H9 (cell line): ENCODE measurements at regions not wholly inside any gene's neighbourhood (a gene's known extent, or its start where the extent isn't known, plus 50 kb on each side); places are given as distances from the start of the nearest gene placed in this dataset.

Source experiments
- DNase-seq: peaks from one replicate; pipeline ENCODE4 v3.0.0-alpha.2; 2017
- H2AFZ ChIP-seq: one replicate; pipeline ENCODE4 v1.6.1; 2013; ENCODE audit warnings: mild to moderate bottlenecking, low read length, control low read depth, moderate library complexity
- H2AK5ac ChIP-seq: 2 replicates; pipeline ENCODE4 v1.6.1; 2013; ENCODE audit warnings: low read length, control low read depth, mixed read lengths; ENCODE audit not compliant: insufficient read length
- H2BK120ac ChIP-seq: one replicate; pipeline ENCODE4 v1.6.1; 2013; ENCODE audit warnings: low read depth, mild to moderate bottlenecking, low read length, control low read depth, inconsistent platforms; ENCODE audit not compliant: poor library complexity, severe bottlenecking
- H2BK12ac ChIP-seq: 2 replicates; pipeline ENCODE4 v1.6.1; 2013; ENCODE audit warnings: low read length, control low read depth, mixed read lengths, low read depth; ENCODE audit not compliant: insufficient read length
- H2BK15ac ChIP-seq: 2 replicates; pipeline ENCODE4 v1.6.1; 2013; ENCODE audit warnings: low read depth, low read length, control low read depth
- H2BK20ac ChIP-seq: one replicate; pipeline ENCODE4 v1.6.1; 2013; ENCODE audit warnings: low read depth, mild to moderate bottlenecking, low read length, control low read depth, inconsistent platforms; ENCODE audit not compliant: poor library complexity, severe bottlenecking
- H2BK5ac ChIP-seq: 2 replicates; pipeline ENCODE4 v1.6.1; 2013; ENCODE audit warnings: low read length, control low read depth, mixed read lengths; ENCODE audit not compliant: insufficient read length
- H3K14ac ChIP-seq: 2 replicates; pipeline ENCODE4 v1.6.1; 2013; ENCODE audit warnings: low read length, control low read depth; ENCODE audit not compliant: insufficient read depth
- H3K18ac ChIP-seq: 2 replicates; pipeline ENCODE4 v1.6.1; 2013; ENCODE audit warnings: low read depth, mild to moderate bottlenecking, mixed read lengths, low read length, control low read depth; ENCODE audit not compliant: insufficient read length
- H3K23ac ChIP-seq: 2 replicates; pipeline ENCODE4 v1.6.1; 2013; ENCODE audit warnings: low read length, control low read depth, mixed read lengths, low read depth; ENCODE audit not compliant: insufficient read length
- H3K23me2 ChIP-seq: 2 replicates; pipeline ENCODE4 v1.6.1; 2013; ENCODE audit warnings: low read depth, mild to moderate bottlenecking, mixed read lengths, low read length, control low read depth; ENCODE audit not compliant: insufficient read length, poor library complexity, severe bottlenecking
- H3K27ac ChIP-seq: 2 replicates; pipeline ENCODE4 v1.5.1; 2013; ENCODE audit warnings: low read length, control low read depth, mixed read lengths, low read depth; ENCODE audit not compliant: insufficient read length
- H3K27me3 ChIP-seq: 2 replicates; pipeline ENCODE4 v1.6.1; 2013; ENCODE audit warnings: low read length, control low read depth, inconsistent platforms; ENCODE audit not compliant: insufficient read depth
- H3K4ac ChIP-seq: 2 replicates; pipeline ENCODE4 v1.6.1; 2013; ENCODE audit warnings: low read depth, mild to moderate bottlenecking, control low read depth, inconsistent platforms, low read length, moderate library complexity
- H3K4me1 ChIP-seq: 2 replicates; pipeline ENCODE4 v1.6.1; 2013; ENCODE audit warnings: low read length, control low read depth, inconsistent platforms; ENCODE audit not compliant: insufficient read depth
- H3K4me2 ChIP-seq: 2 replicates; pipeline ENCODE4 v1.6.1; 2013; ENCODE audit warnings: low read length, control low read depth, mixed read lengths; ENCODE audit not compliant: insufficient read length, insufficient read depth
- H3K56ac ChIP-seq: 2 replicates; pipeline ENCODE4 v1.6.1; 2013; ENCODE audit warnings: low read depth, mild to moderate bottlenecking, mixed read lengths, low read length, control low read depth; ENCODE audit not compliant: insufficient read length
- H3K79me1 ChIP-seq: 2 replicates; pipeline ENCODE4 v1.6.1; 2013; ENCODE audit warnings: low read depth, mild to moderate bottlenecking, moderate library complexity, low read length, control low read depth, inconsistent platforms; ENCODE audit not compliant: insufficient read depth, poor library complexity, severe bottlenecking
- H3K79me2 ChIP-seq: 2 replicates; pipeline ENCODE4 v1.6.1; 2013; ENCODE audit warnings: low read length, control low read depth, inconsistent platforms; ENCODE audit not compliant: insufficient read depth
- H3K9ac ChIP-seq: 2 replicates; pipeline ENCODE4 v1.6.1; 2013; ENCODE audit warnings: low read length, control low read depth, mixed read lengths; ENCODE audit not compliant: insufficient read length; ENCODE audit errors: extremely low read depth
- H3K9me3 ChIP-seq: one replicate; pipeline ENCODE4 v1.6.1; 2013; ENCODE audit warnings: low read depth, low read length, inconsistent platforms; ENCODE audit not compliant: control insufficient read depth
- H3T11ph ChIP-seq: one replicate; pipeline ENCODE4 v1.6.1; 2013; ENCODE audit warnings: mild to moderate bottlenecking, low read length, control low read depth, inconsistent platforms
- H4K20me1 ChIP-seq: one replicate; pipeline ENCODE4 v1.6.1; 2013; ENCODE audit not compliant: control insufficient read depth, insufficient read length, insufficient read depth
- H4K5ac ChIP-seq: 2 replicates; pipeline ENCODE4 v1.6.1; 2013; ENCODE audit warnings: low read depth, mild to moderate bottlenecking, mixed read lengths, low read length, control low read depth; ENCODE audit not compliant: insufficient read length
- H4K8ac ChIP-seq: replicated peaks from 2 replicates; pipeline ENCODE4 v1.6.1; 2013; ENCODE audit warnings: low read length, control low read depth, mixed read lengths, low read depth; ENCODE audit not compliant: insufficient read length
- H4K91ac ChIP-seq: 2 replicates; pipeline ENCODE4 v1.6.1; 2013; ENCODE audit warnings: low read depth, mild to moderate bottlenecking, moderate library complexity, mixed read lengths, low read length, control low read depth; ENCODE audit not compliant: insufficient read length
- H3K27ac Mint-ChIP-seq, 3 experiments: 2 replicates in 2 of 3; 3 replicates in 1 of 3; pipeline ENCODE4 v1.8.0; 2020 to 2021; ENCODE audit warnings: mixed read lengths in 3 of 3, mild to moderate bottlenecking in 1 of 3, moderate library complexity in 1 of 3
- H3K27me3 Mint-ChIP-seq: 2 replicates; pipeline ENCODE4 v1.8.0; 2021; ENCODE audit warnings: low read depth, mild to moderate bottlenecking, moderate library complexity, mixed read lengths
- H3K36me3 Mint-ChIP-seq, 3 experiments: 2 replicates in 2 of 3; 3 replicates in 1 of 3; pipeline ENCODE4 v1.8.0; 2020 to 2021; ENCODE audit warnings: low read depth in 3 of 3, mixed read lengths in 3 of 3; ENCODE audit not compliant: insufficient read depth in 1 of 3
- H3K4me1 Mint-ChIP-seq, 2 experiments: 2 replicates each; pipeline ENCODE4 v1.8.0; 2020; ENCODE audit warnings: mixed read lengths in 2 of 2
- H3K4me3 Mint-ChIP-seq, 2 experiments: 2 replicates in 1 of 2; 3 replicates in 1 of 2; pipeline ENCODE4 v1.8.0; 2020 to 2021; ENCODE audit warnings: mild to moderate bottlenecking in 2 of 2, mixed read lengths in 2 of 2, moderate library complexity in 1 of 2
- H3K9me3 Mint-ChIP-seq, 2 experiments: 2 replicates in 1 of 2; 3 replicates in 1 of 2; pipeline ENCODE4 v1.8.0; 2020; ENCODE audit warnings: mild to moderate bottlenecking in 2 of 2, mixed read lengths in 2 of 2, moderate library complexity in 1 of 2
- WGBS: extraction: QIAGEN DNeasy Blood & Tissue Kit; methylation state at CpG from one replicate; pipeline ENCODE4 v1.1.7; 2013; ENCODE audit warnings: missing lambda C conversion rate, low lambda C conversion rate, mixed read lengths; ENCODE audit not compliant: insufficient read length; ENCODE audit errors: extremely low coverage; 5-methylcytosine and 5-hydroxymethylcytosine counted together
- TF ChIP-seq, protein P1 (sequence below): fragments of 200-600 bp; sonication (generic); conservative IDR thresholded peaks from 3 replicates; pipeline ENCODE4 v1.8.0; 2021; ENCODE audit warnings: antibody characterized with exemption, mild to moderate bottlenecking

DNA sequence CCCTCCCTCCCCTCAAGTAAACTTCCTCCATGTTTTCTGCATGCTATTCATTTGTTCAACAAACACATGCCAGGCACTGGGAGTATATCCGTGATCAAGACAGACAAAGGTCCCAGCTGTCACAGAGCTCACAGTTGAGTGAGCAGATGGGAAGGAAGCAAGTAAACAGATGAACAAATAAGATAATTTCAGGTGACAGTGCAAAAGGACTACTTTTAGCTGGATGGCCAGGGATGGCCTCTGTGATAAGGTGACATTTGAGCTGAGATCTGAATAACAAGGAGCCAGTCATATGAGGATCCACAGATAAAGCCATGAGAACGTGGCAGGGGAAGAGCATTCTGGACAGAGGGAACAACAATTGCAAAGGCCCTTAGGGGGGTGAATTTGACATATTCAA lies 121.7 kb upstream of the RAD23B start:
- WGBS: no CpG with 5 or more reads among the region's 2 CpGs
- no peaks in the 10 kb centered on the region for H3K4me1 ChIP-seq
- no peaks in the 10 kb centered on the region for H3K4me1 Mint-ChIP-seq

More for the DNA sequence above, 121.7 kb upstream of the RAD23B start:
- Histone ChIP-seq H2AFZ (no peak overlapping the region), H3K79me2 (no peaks in the 10 kb centered on the region), H2BK15ac (no peak overlapping the region), H3K23me2 (no peaks in the 10 kb centered on the region), H2BK5ac (no peak overlapping the region), H3K27ac (no peak overlapping the region), H2BK20ac (no peak overlapping the region), H4K8ac (no peak overlapping the region), H3K56ac (no peak overlapping the region), H3K79me1 (no peaks in the 10 kb centered on the region), H3K14ac (no peak overlapping the region), H2BK12ac (no peak overlapping the region), H4K20me1 (no peaks in the 10 kb centered on the region), H3K27me3 (no peaks in the 10 kb centered on the region), H3K4me2 (no peak overlapping the region), H3K4ac (no peak overlapping the region), H4K5ac (no peak overlapping the region), H2BK120ac (no peak overlapping the region), H3K9ac (no peak overlapping the region), H2AK5ac (no peak overlapping the region), H4K91ac (no peak overlapping the region), H3K18ac (no peak overlapping the region), H3T11ph (no peak overlapping the region), H3K23ac (no peak overlapping the region), H3K9me3 (no peaks in the 10 kb centered on the region)
- H3K27ac Mint-ChIP-seq: no peak overlapping the region
- H3K4me3 Mint-ChIP-seq: no peak overlapping the region
- TF ChIP-seq, protein P1, sequence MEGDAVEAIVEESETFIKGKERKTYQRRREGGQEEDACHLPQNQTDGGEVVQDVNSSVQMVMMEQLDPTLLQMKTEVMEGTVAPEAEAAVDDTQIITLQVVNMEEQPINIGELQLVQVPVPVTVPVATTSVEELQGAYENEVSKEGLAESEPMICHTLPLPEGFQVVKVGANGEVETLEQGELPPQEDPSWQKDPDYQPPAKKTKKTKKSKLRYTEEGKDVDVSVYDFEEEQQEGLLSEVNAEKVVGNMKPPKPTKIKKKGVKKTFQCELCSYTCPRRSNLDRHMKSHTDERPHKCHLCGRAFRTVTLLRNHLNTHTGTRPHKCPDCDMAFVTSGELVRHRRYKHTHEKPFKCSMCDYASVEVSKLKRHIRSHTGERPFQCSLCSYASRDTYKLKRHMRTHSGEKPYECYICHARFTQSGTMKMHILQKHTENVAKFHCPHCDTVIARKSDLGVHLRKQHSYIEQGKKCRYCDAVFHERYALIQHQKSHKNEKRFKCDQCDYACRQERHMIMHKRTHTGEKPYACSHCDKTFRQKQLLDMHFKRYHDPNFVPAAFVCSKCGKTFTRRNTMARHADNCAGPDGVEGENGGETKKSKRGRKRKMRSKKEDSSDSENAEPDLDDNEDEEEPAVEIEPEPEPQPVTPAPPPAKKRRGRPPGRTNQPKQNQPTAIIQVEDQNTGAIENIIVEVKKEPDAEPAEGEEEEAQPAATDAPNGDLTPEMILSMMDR: no peak
- H3K36me3 Mint-ChIP-seq: no peaks in the 10 kb centered on the region
- H3K27me3 Mint-ChIP-seq: peaks cover 3% of the 10 kb centered on the region; the same call in 1 of the 2 replicates
- no peak for DNase-seq
- no peaks in the 10 kb centered on the region for H3K9me3 Mint-ChIP-seq
